ENCODE measurements at regions not wholly inside any gene's neighbourhood (a gene's known extent, or its start where the extent isn't known, plus 50 kb on each side); places are given as distances from the start of the nearest gene placed in this dataset.

- ChIA-PET POLR2A (no interaction called here), CTCF (no interaction called here)
- Histone ChIP-seq H3K27ac (ENCODE audit: low read length) (no peak overlapping the region), H3K4me3 (ENCODE audit: low read depth in 2 of 2, low read length in 2 of 2) (no peak overlapping the region), H3K27me3 (ENCODE audit: control insufficient read depth, insufficient read depth, low read length) (no peaks in the 10 kb centered on the region), H3K9me3 (ENCODE audit: control insufficient read depth, insufficient read depth, low read depth, low read length) (no peaks in the 10 kb centered on the region), H3K36me3 (ENCODE audit: control insufficient read depth, insufficient read depth, low read length) (no peaks in the 10 kb centered on the region), H3K4me1 (ENCODE audit: control insufficient read depth, insufficient read depth, low read length) (no peaks in the 10 kb centered on the region)
- no peak for DNase-seq (ENCODE audit: low read depth, low spot score)
- ATAC-seq, result no peak
- intact Hi-C loops (cut with micrococcal nuclease; ENCODE audit: unreplicated experiment), result no loop called here
- BruUV-seq (replicated peaks), result no TSS peak
- in situ Hi-C loops (cut with HindIII; ENCODE audit: low pct_unique_long_range_greater_than_20kb, low sequenced_read_pairs), result no loop called here
- TF ChIP-seq CTCF (IDR thresholded peaks at IDR 0.05) (no peak), TCF7L2 (IDR thresholded peaks at IDR 0.05; ENCODE audit: low read depth, low read length) (no peak), SIN3A (IDR thresholded peaks at IDR 0.05; ENCODE audit: borderline replicate concordance, insufficient read depth, low read depth, low read length) (no peak), POLR2AphosphoS5 (IDR thresholded peaks at IDR 0.05; ENCODE audit: low read depth, low read length) (no peak)
- TF ChIP-seq, protein P1, sequence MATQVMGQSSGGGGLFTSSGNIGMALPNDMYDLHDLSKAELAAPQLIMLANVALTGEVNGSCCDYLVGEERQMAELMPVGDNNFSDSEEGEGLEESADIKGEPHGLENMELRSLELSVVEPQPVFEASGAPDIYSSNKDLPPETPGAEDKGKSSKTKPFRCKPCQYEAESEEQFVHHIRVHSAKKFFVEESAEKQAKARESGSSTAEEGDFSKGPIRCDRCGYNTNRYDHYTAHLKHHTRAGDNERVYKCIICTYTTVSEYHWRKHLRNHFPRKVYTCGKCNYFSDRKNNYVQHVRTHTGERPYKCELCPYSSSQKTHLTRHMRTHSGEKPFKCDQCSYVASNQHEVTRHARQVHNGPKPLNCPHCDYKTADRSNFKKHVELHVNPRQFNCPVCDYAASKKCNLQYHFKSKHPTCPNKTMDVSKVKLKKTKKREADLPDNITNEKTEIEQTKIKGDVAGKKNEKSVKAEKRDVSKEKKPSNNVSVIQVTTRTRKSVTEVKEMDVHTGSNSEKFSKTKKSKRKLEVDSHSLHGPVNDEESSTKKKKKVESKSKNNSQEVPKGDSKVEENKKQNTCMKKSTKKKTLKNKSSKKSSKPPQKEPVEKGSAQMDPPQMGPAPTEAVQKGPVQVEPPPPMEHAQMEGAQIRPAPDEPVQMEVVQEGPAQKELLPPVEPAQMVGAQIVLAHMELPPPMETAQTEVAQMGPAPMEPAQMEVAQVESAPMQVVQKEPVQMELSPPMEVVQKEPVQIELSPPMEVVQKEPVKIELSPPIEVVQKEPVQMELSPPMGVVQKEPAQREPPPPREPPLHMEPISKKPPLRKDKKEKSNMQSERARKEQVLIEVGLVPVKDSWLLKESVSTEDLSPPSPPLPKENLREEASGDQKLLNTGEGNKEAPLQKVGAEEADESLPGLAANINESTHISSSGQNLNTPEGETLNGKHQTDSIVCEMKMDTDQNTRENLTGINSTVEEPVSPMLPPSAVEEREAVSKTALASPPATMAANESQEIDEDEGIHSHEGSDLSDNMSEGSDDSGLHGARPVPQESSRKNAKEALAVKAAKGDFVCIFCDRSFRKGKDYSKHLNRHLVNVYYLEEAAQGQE (IDR thresholded peaks at IDR 0.05; ENCODE audit: insufficient read depth in 1 of 2, low read depth in 2 of 2, low read length in 1 of 2), result no peak
Observed at GRCh38 chr1:173302890-173303829, 96.0 kb upstream of the TNFSF4 start.

DNA sequence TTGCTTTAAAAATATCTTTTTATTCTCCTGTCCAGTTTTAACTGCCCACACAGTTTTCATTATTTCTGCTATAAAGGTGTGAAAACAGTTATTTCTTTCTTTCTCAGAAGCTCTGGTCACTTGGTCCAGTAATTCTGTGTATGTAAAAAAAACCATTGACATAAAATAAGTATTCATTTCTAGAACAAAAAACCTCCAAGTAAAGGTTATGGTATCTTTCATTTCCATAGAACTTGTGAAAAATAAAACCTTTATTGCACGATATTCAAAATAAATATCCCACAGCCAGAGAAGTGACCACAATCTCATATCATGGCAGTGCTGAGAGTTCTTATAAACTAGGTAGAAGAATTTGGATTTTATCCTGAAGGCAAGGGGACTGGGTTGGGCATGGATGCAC, 96.9 kb upstream of the TNFSF4 start:
- no peak for TF ChIP-seq POLR2AphosphoS5 (IDR thresholded peaks at IDR 0.05; ENCODE audit: low read depth, low read length)
- no peak for TF ChIP-seq SIN3A (IDR thresholded peaks at IDR 0.05; ENCODE audit: borderline replicate concordance, insufficient read depth, low read depth, low read length)
- no peak for TF ChIP-seq TCF7L2 (IDR thresholded peaks at IDR 0.05; ENCODE audit: low read depth, low read length)
- TF ChIP-seq CTCF (IDR thresholded peaks at IDR 0.05), result no peak
- TF ChIP-seq, protein P1 (IDR thresholded peaks at IDR 0.05; ENCODE audit: insufficient read depth in 1 of 2, low read depth in 2 of 2, low read length in 1 of 2), result no peak
- BruUV-seq (replicated peaks), result no TSS peak
- POLR2A ChIA-PET, result no interaction called here
- CTCF ChIA-PET, result no interaction called here
- Histone ChIP-seq H3K27ac (ENCODE audit: low read length) (no peak overlapping the region), H3K36me3 (ENCODE audit: control insufficient read depth, insufficient read depth, low read length) (no peaks in the 10 kb centered on the region), H3K9me3 (ENCODE audit: control insufficient read depth, insufficient read depth, low read depth, low read length) (no peaks in the 10 kb centered on the region), H3K27me3 (ENCODE audit: control insufficient read depth, insufficient read depth, low read length) (no peaks in the 10 kb centered on the region), H3K4me3 (ENCODE audit: low read depth in 2 of 2, low read length in 2 of 2) (no peak overlapping the region), H3K4me1 (ENCODE audit: control insufficient read depth, insufficient read depth, low read length) (no peaks in the 10 kb centered on the region)
- ATAC-seq (no peak), DNase-seq (ENCODE audit: low read depth, low spot score) (no peak)
- intact Hi-C loops (cut with micrococcal nuclease; ENCODE audit: unreplicated experiment) (no loop called here), in situ Hi-C loops (cut with HindIII; ENCODE audit: low pct_unique_long_range_greater_than_20kb, low sequenced_read_pairs) (no loop called here)
